HG02970 (cell line): ENCODE measurements at regions not wholly inside any gene's neighbourhood (a gene's known extent, or its start where the extent isn't known, plus 50 kb on each side); places are given as distances from the start of the nearest gene placed in this dataset.

Experiments
- ATAC-seq: cut with Tn5 transposase; IDR thresholded peaks from one replicate; pipeline ENCODE4 v1.9.1; 2021; ENCODE audit warnings: mild to moderate bottlenecking, moderate library complexity, moderate number of reproducible peaks; ENCODE audit not compliant: unreplicated experiment, low FRiP score

- ATAC-seq: no peak
Measured at GRCh38 chr7:18081617-18082016, 54.0 kb upstream of the PRPS1L1 start.

- no peak for ATAC-seq
Measured at GRCh38 chr7:18082169-18082568, 54.5 kb upstream of the PRPS1L1 start.

GRCh38 chr7:18086165-18087025, 58.7 kb upstream of the PRPS1L1 start:
- no peak for ATAC-seq

- no peak for ATAC-seq
Measured at GRCh38 chr7:18087026-18087686, 59.5 kb upstream of the PRPS1L1 start.

GRCh38 chr7:18087687-18088078, 60.0 kb upstream of the PRPS1L1 start:
- no peak for ATAC-seq

GRCh38 chr7:18096087-18096486, 68.4 kb upstream of the PRPS1L1 start:
- ATAC-seq: no peak

- ATAC-seq: no peak
Measured at GRCh38 chr7:18102576-18102975, 74.9 kb upstream of the PRPS1L1 start.

GRCh38 chr7:18103436-18104218, 76.0 kb upstream of the PRPS1L1 start:
- ATAC-seq: no peak

GRCh38 chr7:18109762-18110161, 82.1 kb upstream of the PRPS1L1 start:
- no peak for ATAC-seq

- ATAC-seq: no peak
Measured at GRCh38 chr7:18116661-18117060, 89.0 kb upstream of the PRPS1L1 start.

- ATAC-seq: no peak
Measured at GRCh38 chr7:18117482-18117881, 89.8 kb upstream of the PRPS1L1 start.

- no peak for ATAC-seq
Measured at GRCh38 chr7:18119985-18120384, 92.3 kb upstream of the PRPS1L1 start.

GRCh38 chr7:18123508-18124239, 96.0 kb upstream of the PRPS1L1 start:
- ATAC-seq: no peak

- ATAC-seq: no peak
Measured at GRCh38 chr7:18125476-18125875, 97.8 kb upstream of the PRPS1L1 start.

- no peak for ATAC-seq
Measured at GRCh38 chr7:18126281-18126680, 98.6 kb upstream of the PRPS1L1 start.

GRCh38 chr7:18128846-18129245, 101.2 kb upstream of the PRPS1L1 start:
- no peak for ATAC-seq

- no peak for ATAC-seq
Measured at GRCh38 chr7:18132811-18133210, 105.2 kb upstream of the PRPS1L1 start.

GRCh38 chr7:18133921-18134320, 106.3 kb upstream of the PRPS1L1 start:
- no peak for ATAC-seq

GRCh38 chr7:18140943-18141342, 113.3 kb upstream of the PRPS1L1 start:
- ATAC-seq: no peak

- ATAC-seq: no peak
Measured at GRCh38 chr7:18144166-18144565, 116.5 kb upstream of the PRPS1L1 start.
